Breast epithelium (tissue), 4 donors: ENCODE measurements at regions not wholly inside any gene's neighbourhood (a gene's known extent, or its start where the extent isn't known, plus 50 kb on each side); places are given as distances from the start of the nearest gene placed in this dataset.

Source experiments
- DNase-seq, 2 donors: peaks; one replicate each; pipeline ENCODE4 v3.0.0-alpha.2; 2019; ENCODE audit warnings: low spot score in 2 of 2
- H3K27ac ChIP-seq, 2 donors: fragments of 200-600 bp; sonication (generic) in 1 of 2; one replicate each; pipeline ENCODE4 v1.5.1; 2016 to 2019; ENCODE audit warnings: mild to moderate bottlenecking in 1 of 2
- H3K27me3 ChIP-seq, 2 donors: fragments of 200-600 bp; sonication (generic) in 1 of 2; one replicate each; pipeline versions ENCODE4 v1.5.1 to v1.6.0; 2017 to 2019; ENCODE audit warnings: control low read depth in 1 of 2, mild to moderate bottlenecking in 1 of 2
- H3K36me3 ChIP-seq: fragments of 200-600 bp; one replicate; pipeline ENCODE4 v1.5.1; 2019
- H3K4me1 ChIP-seq, 2 donors: fragments of 200-600 bp; sonication (generic); one replicate each; pipeline ENCODE4 v1.5.1; 2016 to 2019; ENCODE audit warnings: control low read depth in 1 of 2
- H3K4me3 ChIP-seq, 3 donors: fragments of 200-600 bp; sonication (generic); 1 replicate in 2 of 3; 2 replicates in 1 of 3; pipeline ENCODE4 v1.5.1; 2016 to 2019; ENCODE audit warnings: mild to moderate bottlenecking in 3 of 3, moderate library complexity in 2 of 3
- H3K9me3 ChIP-seq, 2 donors: fragments of 200-600 bp; sonication (generic) in 1 of 2; one replicate each; pipeline ENCODE4 v1.5.1; 2016 to 2019; ENCODE audit warnings: control low read depth in 1 of 2
- CTCF ChIP-seq, 3 donors: fragments of 450-650 bp; IDR thresholded peaks; one replicate each; pipeline ENCODE4 v1.5.1; 2016 to 2017; ENCODE audit warnings: antibody characterized with exemption in 3 of 3, mild to moderate bottlenecking in 3 of 3, moderate library complexity in 3 of 3
- POLR2A ChIP-seq: fragments of 450-650 bp; IDR thresholded peaks from one replicate; pipeline ENCODE4 v1.6.1; 2016; ENCODE audit warnings: antibody characterized with exemption, mild to moderate bottlenecking, moderate library complexity
- POLR2AphosphoS5 ChIP-seq, 3 donors: sonication (generic); formaldehyde crosslinking; IDR thresholded peaks; one replicate each; pipeline ENCODE4 v1.6.1; 2017; ENCODE audit warnings: antibody characterized with exemption in 3 of 3
- intact Hi-C: fragments of 100-400 bp; cut with DNase I; formaldehyde crosslinking; loops from one replicate; pipeline ENCODE4 v1.15.1; 2023; ENCODE audit warnings: low total_unique reads

GRCh38 chr1:173122344-173122935 is 71.7 kb upstream of the TNFSF18 start:
- DNase-seq = no peak
- Histone ChIP-seq H3K27ac (peak overlapping the region; percentile 90 to 92), H3K9me3 (no peaks in the 10 kb centered on the region), H3K27me3 (no peaks in the 10 kb centered on the region), H3K4me3 (peak overlapping the region; percentile 30 to 56 (median 39)), H3K4me1 (peaks cover 0 to 7% of the 10 kb centered on the region in 2 donors), H3K36me3 (no peaks in the 10 kb centered on the region)
- TF ChIP-seq POLR2AphosphoS5 (IDR thresholded peaks at IDR 0.05) = no peak
- TF ChIP-seq CTCF (IDR thresholded peaks at IDR 0.05) = no peak
- TF ChIP-seq POLR2A = no peak
- intact Hi-C loops = no loop called here

DNA sequence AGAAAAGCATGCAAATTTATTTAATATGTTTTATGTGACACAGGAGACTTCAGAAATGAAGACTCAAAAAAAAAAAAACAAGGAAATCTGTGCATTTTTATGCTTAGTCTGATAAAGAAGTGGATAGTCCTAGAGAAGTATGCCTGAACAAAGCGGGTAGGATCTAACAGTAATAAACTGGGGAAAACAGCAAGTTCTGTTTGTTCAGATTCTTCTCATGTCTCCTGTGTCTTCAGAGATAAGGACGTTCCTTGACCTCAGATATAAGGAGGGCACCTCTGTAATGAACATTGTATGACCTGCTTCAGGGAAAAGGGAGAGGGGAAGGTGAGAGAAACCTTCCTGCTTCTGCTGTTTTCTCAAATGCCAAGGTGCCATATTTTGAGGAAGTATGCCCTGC is 67.7 kb upstream of the TNFSF18 start:
- Histone ChIP-seq H3K36me3 (no peaks in the 10 kb centered on the region), H3K27ac (no peak overlapping the region), H3K9me3 (no peaks in the 10 kb centered on the region), H3K27me3 (no peaks in the 10 kb centered on the region), H3K4me1 (peaks cover 0 to 7% of the 10 kb centered on the region in 2 donors), H3K4me3 (no peak overlapping the region)
- TF ChIP-seq POLR2A (no peak), CTCF (IDR thresholded peaks at IDR 0.05) (no peak), POLR2AphosphoS5 (IDR thresholded peaks at IDR 0.05) (no peak)
- no peak for DNase-seq
- intact Hi-C loops = no loop called here

DNA sequence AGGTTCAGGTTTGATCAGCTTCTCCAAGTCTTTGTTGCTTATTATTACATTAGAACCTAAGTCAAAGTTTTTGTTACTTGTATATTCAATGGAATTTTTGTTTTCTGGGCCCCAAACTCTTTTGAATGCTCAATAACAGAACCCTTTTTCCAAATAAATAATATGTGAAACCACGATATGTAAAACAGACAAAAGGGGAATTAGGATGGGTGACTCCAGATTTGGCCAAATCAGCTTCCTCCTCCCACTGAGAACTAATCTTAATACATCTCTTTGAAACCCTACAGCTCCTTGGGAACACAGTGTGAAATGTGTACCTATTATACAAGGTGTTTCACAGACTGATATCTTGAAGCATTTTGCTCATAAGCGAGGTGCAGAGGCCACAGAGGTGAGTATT is 67.0 kb upstream of the TNFSF18 start:
- Histone ChIP-seq H3K4me1 (peaks cover 0 to 6% of the 10 kb centered on the region in 2 donors), H3K27me3 (no peaks in the 10 kb centered on the region), H3K27ac (no peak overlapping the region), H3K9me3 (no peaks in the 10 kb centered on the region), H3K36me3 (no peaks in the 10 kb centered on the region), H3K4me3 (no peak overlapping the region)
- TF ChIP-seq POLR2A (no peak), POLR2AphosphoS5 (IDR thresholded peaks at IDR 0.05) (no peak), CTCF (IDR thresholded peaks at IDR 0.05) (no peak)
- DNase-seq = no peak
- intact Hi-C loops = no loop called here

GRCh38 chr1:173117108-173117633 is 66.4 kb upstream of the TNFSF18 start:
- H3K4me1 ChIP-seq = peaks cover 0 to under 1% of the 10 kb centered on the region in 2 donors
- intact Hi-C loops = no loop called here
- no peak for DNase-seq
- no peak overlapping the region for H3K4me3 ChIP-seq
- H3K36me3 ChIP-seq = no peaks in the 10 kb centered on the region
- no peaks in the 10 kb centered on the region for H3K27me3 ChIP-seq
- no peak overlapping the region for H3K27ac ChIP-seq
- no peaks in the 10 kb centered on the region for H3K9me3 ChIP-seq
- TF ChIP-seq POLR2AphosphoS5 (IDR thresholded peaks at IDR 0.05) (no peak), CTCF (IDR thresholded peaks at IDR 0.05) (no peak), POLR2A (no peak)

DNA sequence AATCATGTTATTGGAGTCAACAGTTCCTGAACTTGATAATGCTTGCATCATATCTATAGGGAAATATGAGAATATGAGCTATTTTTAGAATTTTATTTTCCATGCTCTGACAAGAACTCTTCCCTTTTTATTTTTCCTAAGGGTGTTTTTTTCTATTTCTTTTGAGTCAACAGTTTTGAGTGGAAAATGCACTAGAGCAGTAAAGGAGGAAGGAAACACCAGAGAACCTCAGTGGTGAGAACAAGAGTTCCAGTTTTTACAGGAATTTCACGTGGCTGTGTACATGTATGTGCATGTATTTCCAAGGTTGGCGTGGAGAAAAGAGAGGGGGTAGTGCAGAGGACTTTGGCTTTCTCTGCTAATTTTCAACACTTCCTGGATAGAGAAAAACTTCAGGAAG is 63.6 kb upstream of the TNFSF18 start:
- H3K4me3 ChIP-seq = no peak overlapping the region
- DNase-seq = no peak
- H3K27me3 ChIP-seq = no peaks in the 10 kb centered on the region
- H3K27ac ChIP-seq = no peak overlapping the region
- TF ChIP-seq POLR2A (no peak), POLR2AphosphoS5 (IDR thresholded peaks at IDR 0.05) (no peak), CTCF (IDR thresholded peaks at IDR 0.05) (no peak)
- H3K4me1 ChIP-seq = no peaks in the 10 kb centered on the region
- intact Hi-C loops = no loop called here
- H3K36me3 ChIP-seq = no peaks in the 10 kb centered on the region
- H3K9me3 ChIP-seq = no peaks in the 10 kb centered on the region
